MM.1S (cell line): ENCODE measurements at regions not wholly inside any gene's neighbourhood (a gene's known extent, or its start where the extent isn't known, plus 50 kb on each side); places are given as distances from the start of the nearest gene placed in this dataset.

Experiments used
- CTCF ChIP-seq: fragments of 300-600 bp; sonication (generic); IDR thresholded peaks from 2 replicates; pipeline ENCODE4 v1.5.1; 2016; ENCODE audit warnings: antibody characterized with exemption, low read length, mixed read lengths
- EZH2 ChIP-seq: fragments of 300-600 bp; sonication (generic); optimal IDR thresholded peaks from 2 replicates; pipeline ENCODE3; 2017; ENCODE audit warnings: low read depth, mild to moderate bottlenecking, antibody characterized with exemption, low read length, mixed read lengths

- no peak for TF ChIP-seq CTCF
- no peak for TF ChIP-seq EZH2
Observed at GRCh38 chr10:111478651-111479050, 401.8 kb downstream of the ADRA2A start.
